Jurkat, Clone E6-1 (cell line): ENCODE measurements at regions not wholly inside any gene's neighbourhood (a gene's known extent, or its start where the extent isn't known, plus 50 kb on each side); places are given as distances from the start of the nearest gene placed in this dataset.

Experiments
- DNase-seq: peaks from one replicate; pipeline ENCODE4 v3.0.0-alpha.2; 2011; ENCODE audit warnings: low read depth, low spot score
- H3K4me3 ChIP-seq: 2 replicates; pipeline ENCODE4 v1.5.1; 2011; ENCODE audit warnings: mild to moderate bottlenecking, low read length, control low read depth, moderate library complexity

DNA sequence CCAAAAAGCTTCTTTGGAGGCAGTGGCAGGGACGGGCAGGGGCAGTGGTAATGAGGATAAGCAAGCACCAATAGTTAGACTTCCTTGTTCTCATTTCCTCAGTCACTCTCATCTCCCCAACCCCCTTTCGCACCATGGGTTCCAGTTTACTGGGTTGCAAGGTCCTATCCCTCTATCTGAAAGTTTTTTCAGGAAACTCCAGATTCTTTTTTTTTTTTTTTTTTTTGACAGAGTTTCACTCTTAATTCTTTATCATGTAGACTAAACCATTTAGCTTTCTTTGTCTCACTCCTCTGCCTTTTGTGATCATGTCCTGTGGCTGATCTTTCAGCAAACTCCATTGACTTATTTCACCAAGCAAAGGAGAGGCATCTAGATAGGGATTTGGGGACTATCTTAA lies 51.4 kb upstream of the GMDS start:
- no peak for DNase-seq
- H3K4me3 ChIP-seq = no peak overlapping the region
